GM19238 (cell line): ENCODE measurements at regions not wholly inside any gene's neighbourhood (a gene's known extent, or its start where the extent isn't known, plus 50 kb on each side); places are given as distances from the start of the nearest gene placed in this dataset.
"Not testable (repeated sequence)": the region's sequence is repeated elsewhere in the genome, so short reads cannot be mapped to it uniquely, and the experiment has no call there.

ENCODE experiments used
- DNase-seq: peaks from one replicate; pipeline ENCODE4 v3.0.0; 2011; ENCODE audit warnings: low spot score; ENCODE audit not compliant: insufficient read length

GRCh38 chr9:79061752-79062616, 509.8 kb upstream of the TLE4 start:
- no peak for DNase-seq

- DNase-seq: no peak
These were observed 498.6 kb upstream of the TLE4 start for GRCh38 chr9:79073201-79073600.

GRCh38 chr9:79080536-79080935, 491.2 kb upstream of the TLE4 start:
- no peak for DNase-seq

- no peak for DNase-seq
These were observed 488.1 kb upstream of the TLE4 start for GRCh38 chr9:79083621-79084020.

- DNase-seq: no peak
These were observed 484.6 kb upstream of the TLE4 start for GRCh38 chr9:79087133-79087532.

GRCh38 chr9:79089054-79089560, 482.7 kb upstream of the TLE4 start:
- DNase-seq: no peak

- DNase-seq: not testable (repeated sequence)
These were observed 481.9 kb upstream of the TLE4 start for GRCh38 chr9:79089851-79090250.

- not testable (repeated sequence) for DNase-seq
These were observed 468.5 kb upstream of the TLE4 start for GRCh38 chr9:79103257-79103656.

GRCh38 chr9:79104216-79104615, 467.5 kb upstream of the TLE4 start:
- DNase-seq: no peak

- DNase-seq: no peak
These were observed 466.8 kb upstream of the TLE4 start for GRCh38 chr9:79104951-79105350.

GRCh38 chr9:79107911-79108676, 463.7 kb upstream of the TLE4 start:
- no peak for DNase-seq

GRCh38 chr9:79111653-79112052, 460.1 kb upstream of the TLE4 start:
- no peak for DNase-seq

- no peak for DNase-seq
These were observed 456.6 kb upstream of the TLE4 start for GRCh38 chr9:79115176-79115575.

- no peak for DNase-seq
These were observed 455.7 kb upstream of the TLE4 start for GRCh38 chr9:79116041-79116440.

GRCh38 chr9:79116709-79117108, 455.1 kb upstream of the TLE4 start:
- no peak for DNase-seq

- no peak for DNase-seq
These were observed 451.2 kb upstream of the TLE4 start for GRCh38 chr9:79120533-79120932.

- DNase-seq: no peak
These were observed 450.8 kb upstream of the TLE4 start for GRCh38 chr9:79120941-79121340.

GRCh38 chr9:79123415-79123814, 448.4 kb upstream of the TLE4 start:
- DNase-seq: no peak

GRCh38 chr9:79127661-79128060, 444.1 kb upstream of the TLE4 start:
- DNase-seq: no peak

GRCh38 chr9:79129865-79130480, 441.8 kb upstream of the TLE4 start:
- DNase-seq: no peak

GRCh38 chr9:79131246-79131774, 440.5 kb upstream of the TLE4 start:
- DNase-seq: no peak
